Stimulated activated CD8-positive, alpha-beta memory T cell treated with anti-CD3 and anti-CD28 coated beads, Interleukin-15, amount 100 ng/mL, for 24 hours (primary cell): ENCODE measurements at regions not wholly inside any gene's neighbourhood (a gene's known extent, or its start where the extent isn't known, plus 50 kb on each side); places are given as distances from the start of the nearest gene placed in this dataset.

Source experiments
- DNase-seq: peaks from one replicate; pipeline ENCODE4 v3.0.0-alpha.2; 2020; ENCODE audit warnings: low read depth

DNA sequence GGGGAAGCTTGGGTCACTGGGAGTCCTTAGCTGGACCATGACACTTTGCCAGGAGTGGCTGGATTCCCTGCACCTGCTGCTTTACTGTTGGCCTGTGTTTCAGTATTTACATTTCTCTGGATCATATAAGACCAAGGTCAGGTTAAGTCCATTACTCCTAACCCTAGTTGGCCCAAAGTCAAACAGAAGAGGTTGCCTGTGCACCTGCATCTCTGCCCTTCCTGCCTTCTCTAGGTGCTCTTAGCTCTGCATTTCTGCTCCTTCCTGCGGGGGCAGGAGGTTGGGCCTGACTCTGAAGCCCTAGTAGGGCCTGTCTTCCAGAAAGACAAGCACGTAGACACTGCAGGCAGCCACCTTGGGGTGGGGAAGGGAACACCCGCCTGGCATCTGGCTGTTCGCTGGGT, 124.3 kb downstream of the RPLP1 start:
- DNase-seq = no peak

DNA sequence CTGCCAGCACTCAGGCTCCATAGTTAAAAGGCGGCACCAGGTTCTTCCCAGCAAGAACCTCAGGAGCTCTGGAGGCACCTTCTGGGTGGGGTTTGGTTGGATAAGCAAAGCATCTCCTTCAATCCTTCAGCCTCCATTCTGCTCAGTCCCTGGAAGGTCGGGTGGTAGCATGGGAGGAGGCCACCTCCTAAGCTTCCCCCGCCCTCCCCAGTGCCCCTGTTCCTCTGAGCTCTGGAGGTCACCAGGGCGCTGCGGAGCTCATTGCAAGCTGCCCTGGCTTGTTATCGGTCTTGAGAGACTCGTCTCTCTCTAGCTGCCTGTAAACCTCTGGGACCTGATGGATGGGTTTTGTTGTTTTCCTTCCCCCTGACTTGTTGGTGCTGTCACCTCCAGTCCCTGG, 124.8 kb downstream of the RPLP1 start:
- DNase-seq = no peak

- DNase-seq = no peak
Measured at GRCh38 chr15:69578252-69578651, 125.6 kb downstream of the RPLP1 start.

GRCh38 chr15:69578787-69579583, 126.4 kb downstream of the RPLP1 start:
- DNase-seq = no peak

GRCh38 chr15:69579950-69580618, 127.5 kb downstream of the RPLP1 start:
- DNase-seq = no peak

DNA sequence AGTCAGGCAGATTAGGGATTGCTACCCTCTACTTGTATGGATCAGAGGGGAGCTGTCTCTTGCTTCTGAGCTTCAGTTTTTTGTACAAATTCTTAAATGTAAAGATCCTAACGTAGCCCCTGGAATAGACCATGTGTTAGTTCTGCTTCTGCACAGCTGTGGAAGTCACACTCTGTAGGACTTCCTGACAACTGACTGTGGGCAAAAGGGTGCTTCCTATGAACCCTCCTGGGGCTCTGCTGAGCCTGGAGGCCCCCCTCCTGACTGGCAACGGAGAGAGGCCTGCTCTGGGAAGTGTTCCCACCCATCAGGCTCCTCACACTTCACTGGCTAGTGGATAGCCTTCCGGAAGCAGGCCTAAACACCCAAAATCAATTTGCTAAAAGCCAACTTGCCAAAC, 131.0 kb downstream of the RPLP1 start:
- no peak for DNase-seq

DNA sequence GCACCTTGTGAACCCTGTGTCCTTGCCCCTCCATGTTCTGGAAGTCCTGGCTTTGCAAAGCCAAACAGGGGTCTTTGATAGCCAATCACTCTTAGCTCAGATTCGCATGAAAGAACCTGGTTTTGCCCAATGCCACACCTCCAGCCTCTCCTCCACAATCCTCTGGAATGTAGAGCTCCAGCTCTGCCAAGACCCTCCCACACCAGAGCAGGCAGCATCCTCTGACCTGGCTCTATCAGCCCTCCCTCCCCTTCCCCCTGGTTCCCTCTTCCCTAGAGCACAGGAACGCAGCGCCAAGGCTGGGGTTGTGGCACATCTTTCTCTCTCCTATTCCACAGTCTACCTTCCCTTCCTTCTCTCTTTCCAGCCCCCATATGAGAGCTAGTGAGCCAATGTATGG, 133.3 kb downstream of the RPLP1 start:
- DNase-seq = no peak

DNA sequence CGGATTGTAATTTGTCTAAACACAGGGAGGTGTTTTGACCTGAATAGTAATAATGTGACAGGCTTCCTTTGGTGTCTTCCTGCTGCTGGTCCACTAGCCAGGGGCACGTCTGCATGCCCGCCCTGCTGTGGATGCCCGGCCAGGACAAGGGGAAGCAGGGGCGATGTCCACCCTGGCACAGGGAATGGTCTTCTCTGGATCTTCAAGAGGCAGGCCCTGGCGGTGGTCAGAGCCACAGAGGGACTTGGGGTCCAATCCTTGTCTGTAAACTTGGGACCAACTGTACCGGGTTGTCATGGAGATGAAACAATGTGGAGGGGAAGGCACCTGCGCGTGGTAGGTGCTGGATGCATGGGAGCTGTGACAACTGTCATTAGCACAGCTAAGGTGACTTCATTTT, 134.1 kb downstream of the RPLP1 start:
- no peak for DNase-seq

GRCh38 chr15:69587723-69588426, 135.3 kb downstream of the RPLP1 start:
- DNase-seq = no peak

DNA sequence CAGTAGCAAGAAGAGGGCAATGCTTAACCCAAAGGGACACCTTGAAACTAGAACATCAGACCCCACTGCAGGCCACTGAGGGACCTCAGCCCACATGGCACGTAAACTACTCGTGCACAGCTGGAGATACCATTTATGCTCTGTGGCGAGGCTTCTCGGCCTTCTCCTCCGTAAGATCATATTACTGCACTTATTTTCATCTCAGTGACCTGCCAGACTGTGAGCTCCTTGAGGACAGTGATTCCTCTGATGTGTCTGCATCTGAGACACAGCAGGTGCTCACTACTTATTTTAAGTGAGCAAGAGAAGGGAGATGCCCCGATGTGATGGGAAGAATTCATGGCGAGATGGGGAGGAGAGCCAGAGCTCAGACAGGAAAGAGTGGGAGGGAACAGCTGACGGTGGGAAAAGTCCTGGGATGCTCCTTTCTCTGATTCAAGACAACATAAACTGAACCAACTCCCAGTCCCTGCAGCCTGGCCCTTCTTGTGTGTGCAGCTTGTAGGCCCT, 137.6 kb downstream of the RPLP1 start:
- DNase-seq = no peak

DNA sequence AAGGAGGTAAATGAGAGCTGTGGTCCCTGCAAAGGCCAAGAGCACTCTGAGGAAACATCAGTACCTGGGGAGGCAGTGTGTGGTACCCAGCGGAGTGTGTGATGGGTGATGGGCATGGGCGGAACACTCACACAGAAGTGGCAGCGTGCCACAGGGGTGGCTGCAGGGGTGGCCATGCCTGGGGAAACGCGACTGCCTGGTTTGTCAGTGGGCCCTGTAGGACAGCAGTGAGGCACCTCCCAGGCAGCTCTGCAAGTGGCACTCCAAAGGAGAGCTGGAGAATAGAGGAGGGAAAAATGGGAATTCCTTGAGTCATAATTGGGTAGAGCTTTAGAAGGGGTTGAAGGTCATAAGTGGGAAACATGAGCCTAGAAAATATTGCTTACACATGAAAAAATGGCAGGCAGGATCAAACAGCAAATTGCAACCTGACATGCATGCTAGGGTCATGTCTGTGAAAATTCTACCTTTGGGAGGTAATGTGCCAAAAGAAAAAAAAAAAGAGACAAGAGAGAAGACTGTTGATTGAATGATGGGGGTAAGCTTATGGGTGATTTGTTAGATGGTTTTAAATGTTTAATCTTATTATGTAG, 138.4 kb downstream of the RPLP1 start:
- no peak for DNase-seq

DNA sequence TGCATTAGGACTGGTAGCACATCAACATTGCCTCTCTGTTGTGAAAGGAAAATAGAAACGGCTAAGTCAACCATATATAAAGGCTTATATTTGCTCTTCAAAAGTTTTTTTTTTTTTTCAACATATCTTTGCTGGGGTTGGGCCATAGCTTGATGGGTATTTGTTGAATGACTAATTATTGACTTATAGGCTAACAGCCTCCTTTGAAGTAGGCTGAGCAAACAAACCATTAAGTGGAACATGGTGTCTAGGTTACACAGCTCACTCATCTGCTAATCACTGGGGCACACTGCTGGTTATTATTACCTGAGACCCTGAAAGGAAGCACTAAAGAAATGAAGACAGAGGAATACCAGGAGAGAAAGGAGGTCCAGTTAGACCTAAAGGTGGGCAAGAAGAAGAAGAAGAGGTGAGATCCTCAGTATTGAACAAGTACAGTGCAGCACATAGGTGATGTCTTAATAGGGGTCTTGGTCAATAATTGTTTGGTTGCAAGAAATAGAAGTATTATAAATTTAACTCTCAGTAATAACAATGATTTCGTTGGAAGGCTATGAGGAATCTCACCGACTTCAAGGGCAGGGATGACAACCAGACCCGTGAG, 139.4 kb downstream of the RPLP1 start:
- DNase-seq = no peak

DNA sequence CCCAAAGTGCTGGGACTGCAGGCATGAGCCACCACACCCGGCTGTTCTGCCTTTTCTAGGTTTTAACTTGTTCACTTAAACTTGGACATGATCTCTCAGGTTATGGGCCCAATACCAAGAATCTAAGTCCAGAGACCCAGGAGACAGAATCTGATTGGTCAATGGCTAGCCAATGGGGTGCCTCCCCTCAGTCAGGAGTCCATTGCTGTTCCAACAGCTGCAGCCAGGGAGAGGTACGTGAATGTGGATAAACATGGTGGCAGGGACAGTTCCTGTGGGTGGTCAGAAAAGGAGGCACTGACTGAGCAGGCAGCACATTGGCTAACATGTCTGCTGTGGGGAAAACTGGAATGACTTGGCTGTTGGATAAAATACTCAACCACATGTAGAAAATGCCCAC, 140.3 kb downstream of the RPLP1 start:
- no peak for DNase-seq

DNA sequence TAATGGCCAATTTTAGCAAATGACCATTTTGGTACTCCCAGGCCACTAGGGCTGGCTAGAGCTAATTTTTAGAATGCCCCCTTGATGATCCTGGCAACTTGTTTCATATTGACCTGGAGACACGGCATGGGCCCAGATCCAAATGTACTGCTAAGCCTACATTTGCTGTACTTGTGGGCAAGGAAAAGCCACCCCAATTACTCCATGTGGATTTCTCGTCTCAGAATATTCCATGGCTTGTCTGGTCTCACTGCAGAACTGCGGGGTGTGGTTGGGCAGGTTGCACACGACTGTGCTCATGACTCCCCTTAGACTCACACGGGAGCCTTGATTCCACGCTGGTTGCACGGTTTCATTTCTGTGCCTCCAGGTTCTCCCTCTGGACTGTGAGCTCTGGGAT, 140.9 kb downstream of the RPLP1 start:
- DNase-seq = no peak

DNA sequence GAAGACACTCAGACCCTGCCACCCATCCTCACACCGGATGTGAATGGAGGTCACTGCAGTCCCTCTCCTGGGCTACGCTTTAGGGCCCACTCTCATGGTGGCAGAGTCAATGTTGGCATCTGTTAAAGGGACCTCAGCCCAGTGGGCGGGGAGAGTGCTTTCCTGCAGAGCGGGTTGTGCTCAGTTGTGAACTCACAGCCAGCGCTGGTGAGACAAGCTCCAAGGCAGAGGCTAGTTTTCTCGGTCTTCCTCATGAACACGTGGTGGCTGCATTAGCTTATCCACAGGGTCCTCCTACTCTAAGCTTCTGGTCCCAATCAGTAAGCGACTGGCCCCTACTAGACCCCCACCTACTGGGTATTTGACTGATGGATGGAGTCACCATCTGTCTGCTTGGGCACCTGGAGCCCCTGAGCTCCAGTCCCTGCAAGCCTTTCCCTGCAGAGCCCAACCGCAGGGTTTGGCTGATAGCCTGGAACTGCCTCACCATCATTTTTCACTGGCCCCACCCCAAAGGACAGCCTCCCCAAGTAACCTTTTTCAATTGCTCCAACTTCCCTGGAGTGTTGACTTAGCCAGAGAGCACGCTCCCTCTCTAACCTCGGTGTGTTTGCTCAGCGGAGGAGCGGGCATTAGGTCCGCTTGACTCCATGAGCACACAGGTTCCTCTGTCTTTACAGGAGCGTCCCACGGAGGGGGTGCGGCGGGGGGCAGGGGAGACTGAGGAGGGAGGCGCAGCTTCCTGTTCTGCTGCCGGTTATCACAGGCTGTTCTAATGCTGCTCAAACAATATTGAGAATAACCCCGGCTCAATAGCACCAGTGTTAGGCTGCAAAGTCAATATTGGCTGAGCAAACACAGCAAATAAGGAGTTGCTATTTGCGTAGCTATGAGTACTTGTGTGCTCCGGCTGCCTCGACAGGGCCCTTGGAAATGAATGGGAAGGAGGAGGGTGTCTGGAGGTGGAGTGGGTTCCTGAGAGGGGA, 141.7 kb downstream of the RPLP1 start:
- DNase-seq = no peak

DNA sequence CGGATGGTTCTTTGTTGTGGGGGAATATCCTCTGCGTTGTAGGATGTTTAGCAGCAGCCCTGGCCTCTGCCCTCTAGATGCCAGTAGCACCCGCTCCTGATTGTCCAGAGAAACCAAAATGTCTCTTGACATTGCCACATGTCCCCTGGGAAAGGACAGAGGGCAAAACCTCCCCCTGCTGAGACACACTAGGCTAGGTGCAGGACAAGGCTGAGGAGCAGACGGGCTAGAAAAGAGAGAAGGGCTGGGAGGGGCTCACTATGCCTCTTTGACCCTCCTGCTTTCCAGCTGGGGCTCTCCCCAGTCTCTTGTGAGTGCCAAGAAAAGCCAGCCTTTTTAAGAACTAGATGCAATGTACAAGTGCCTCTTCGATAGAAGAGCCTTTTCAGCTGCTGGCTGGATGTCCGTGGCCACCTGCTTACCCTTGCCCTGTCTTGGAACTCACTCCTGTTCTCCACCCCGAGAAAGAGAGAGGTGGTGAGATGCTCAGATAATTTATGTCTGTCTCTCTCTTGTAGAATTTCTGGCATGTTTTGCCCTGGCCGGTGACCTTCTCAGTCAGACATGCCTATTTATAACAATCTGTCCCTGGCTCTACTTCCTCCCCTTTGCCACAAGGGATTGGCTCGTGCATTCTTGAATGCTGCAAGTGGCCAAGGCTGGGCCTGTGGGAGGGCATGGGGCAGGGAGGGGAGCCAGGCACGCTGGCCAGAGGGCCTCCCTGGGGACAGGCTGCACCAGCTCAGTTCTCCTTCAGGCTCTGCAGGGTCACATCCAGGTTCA, 142.6 kb downstream of the RPLP1 start:
- DNase-seq = no peak

- DNase-seq = no peak
Measured at GRCh38 chr15:69597061-69597592, 144.5 kb downstream of the RPLP1 start.

- no peak for DNase-seq
Measured at GRCh38 chr15:69599271-69599670, 146.7 kb downstream of the RPLP1 start.

- DNase-seq = no peak
Measured at GRCh38 chr15:69600556-69601085, 148.0 kb downstream of the RPLP1 start.
